Activated T-helper 1 cell treated with anti-CD3 and anti-CD28 coated beads, Interleukin-12 subunit alpha, Interleukin-12 subunit beta, Interleukin-2, Interleukin-4 antibody, amounts not matched to agents 30 ng/mL and 10 ng/mL and 1 ng/mL, durations not matched to agents 14 hours and 24 hours and 36 hours (primary cell): ENCODE measurements at regions not wholly inside any gene's neighbourhood (a gene's known extent, or its start where the extent isn't known, plus 50 kb on each side); places are given as distances from the start of the nearest gene placed in this dataset.

Experiments
- DNase-seq: peaks from one replicate; pipeline ENCODE4 v3.0.0; 2021; ENCODE audit warnings: low spot score
- H3K27ac Mint-ChIP-seq: one replicate; pipeline ENCODE4 v1.8.0; 2021; ENCODE audit warnings: mild to moderate bottlenecking, mixed read lengths
- H3K27me3 Mint-ChIP-seq: one replicate; pipeline ENCODE4 v1.8.0; 2022; ENCODE audit warnings: mild to moderate bottlenecking, moderate library complexity, mixed read lengths; ENCODE audit not compliant: insufficient read depth
- H3K36me3 Mint-ChIP-seq: one replicate; pipeline ENCODE4 v1.8.0; 2021; ENCODE audit warnings: low read depth, mixed read lengths
- H3K4me1 Mint-ChIP-seq: one replicate; pipeline ENCODE4 v1.8.0; 2021; ENCODE audit warnings: low read depth, mixed read lengths
- H3K4me3 Mint-ChIP-seq: one replicate; pipeline ENCODE4 v1.8.0; 2021; ENCODE audit warnings: mild to moderate bottlenecking, moderate library complexity, mixed read lengths
- H3K9me3 Mint-ChIP-seq: one replicate; pipeline ENCODE4 v1.8.0; 2021; ENCODE audit warnings: mixed read lengths
- intact Hi-C: fragments of 100-400 bp; cut with micrococcal nuclease; formaldehyde crosslinking; loops from one replicate; pipeline ENCODE4 v1.15.1; 2024

DNA sequence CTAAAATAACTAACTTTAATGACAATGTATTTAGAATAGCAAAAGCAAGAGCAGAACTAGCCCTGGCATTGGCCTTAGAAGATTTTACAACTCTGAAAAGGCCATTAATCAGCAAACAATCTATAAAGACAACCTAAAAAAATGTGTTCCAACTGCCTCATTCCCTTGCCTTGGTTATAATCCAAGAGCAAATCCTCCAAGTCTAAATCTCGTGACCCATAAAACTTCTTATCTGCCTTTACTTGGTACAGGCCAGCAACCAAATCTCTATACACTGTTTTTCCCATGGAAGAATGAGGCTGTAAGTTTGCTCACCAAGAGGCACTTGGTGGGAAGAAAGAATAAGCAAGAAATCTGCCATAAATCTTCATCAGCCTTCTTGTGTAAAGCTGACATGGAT is 175.3 kb upstream of the MID1 start:
- H3K36me3 Mint-ChIP-seq, result no peaks in the 10 kb centered on the region
- H3K4me3 Mint-ChIP-seq, result no peak overlapping the region
- no peak for DNase-seq
- H3K27ac Mint-ChIP-seq, result no peak overlapping the region
- no peaks in the 10 kb centered on the region for H3K27me3 Mint-ChIP-seq
- intact Hi-C loops, result no loop called here
- H3K9me3 Mint-ChIP-seq, result no peaks in the 10 kb centered on the region
- H3K4me1 Mint-ChIP-seq, result no peaks in the 10 kb centered on the region

DNA sequence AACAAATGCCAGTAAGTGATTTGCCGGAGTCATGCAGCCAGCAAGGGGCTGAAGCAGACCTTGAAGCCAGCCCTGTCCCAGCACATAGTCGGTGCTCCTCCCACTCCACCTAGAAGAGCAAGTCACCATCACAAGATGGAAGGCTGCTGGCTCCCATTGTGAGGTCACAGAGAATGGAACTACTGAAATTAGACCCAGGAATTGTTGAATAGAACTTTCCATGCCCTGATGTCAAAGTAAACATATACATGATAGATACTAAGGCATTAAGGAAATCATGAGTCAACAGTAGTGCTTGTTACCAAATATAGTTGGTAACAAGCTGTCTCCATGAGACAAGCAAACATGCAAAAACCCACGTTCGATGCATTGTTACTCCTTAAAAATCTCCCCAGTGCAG is 177.1 kb upstream of the MID1 start:
- H3K4me1 Mint-ChIP-seq, result no peaks in the 10 kb centered on the region
- no peak overlapping the region for H3K4me3 Mint-ChIP-seq
- H3K9me3 Mint-ChIP-seq, result no peaks in the 10 kb centered on the region
- H3K27me3 Mint-ChIP-seq, result no peaks in the 10 kb centered on the region
- H3K36me3 Mint-ChIP-seq, result no peaks in the 10 kb centered on the region
- intact Hi-C loops, result no loop called here
- no peak for DNase-seq
- H3K27ac Mint-ChIP-seq, result no peak overlapping the region

DNA sequence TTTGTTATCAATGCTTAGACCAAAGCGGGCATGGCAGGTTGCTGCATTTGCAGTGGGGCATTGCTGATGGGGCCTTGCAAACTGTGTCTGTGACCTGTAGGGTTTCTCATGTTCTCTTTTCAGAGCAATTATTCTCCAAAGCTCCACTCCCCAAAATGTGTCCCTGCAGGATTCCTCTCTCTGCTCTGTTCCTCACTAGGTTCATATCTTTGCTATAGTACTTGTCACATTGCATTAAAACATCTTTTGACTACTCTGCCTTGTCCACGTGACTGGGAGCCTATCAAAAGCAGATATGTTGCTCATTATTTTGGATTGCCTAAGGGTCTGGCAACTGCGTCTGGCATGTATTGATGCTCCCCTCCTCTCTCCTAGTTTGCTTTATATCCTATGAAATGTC is 177.7 kb upstream of the MID1 start:
- no peak for DNase-seq
- intact Hi-C loops, result no loop called here
- Mint-ChIP-seq H3K27ac (no peak overlapping the region), H3K4me3 (no peak overlapping the region), H3K36me3 (no peaks in the 10 kb centered on the region), H3K4me1 (no peaks in the 10 kb centered on the region), H3K27me3 (no peaks in the 10 kb centered on the region), H3K9me3 (no peaks in the 10 kb centered on the region)

DNA sequence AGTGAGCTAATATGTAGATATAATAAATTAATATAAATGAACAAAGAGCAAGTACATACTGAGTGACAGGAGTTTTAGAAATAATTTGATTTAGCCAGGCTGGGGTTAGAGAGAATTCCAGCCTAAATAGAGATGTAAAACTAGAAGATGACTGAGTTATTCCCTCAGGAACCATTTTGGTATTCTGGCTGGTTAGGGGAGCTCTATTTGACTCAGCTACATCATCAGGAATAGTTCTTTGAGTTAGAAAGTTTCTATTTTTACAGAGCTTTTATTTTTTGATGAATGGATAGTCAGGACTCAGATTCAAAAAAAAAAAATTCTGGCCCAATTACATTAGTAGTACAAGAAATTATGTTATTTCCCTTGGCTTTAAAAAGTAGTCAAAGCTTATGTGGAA is 180.4 kb upstream of the MID1 start:
- no peak for DNase-seq
- no peak overlapping the region for H3K27ac Mint-ChIP-seq
- intact Hi-C loops, result no loop called here

DNA sequence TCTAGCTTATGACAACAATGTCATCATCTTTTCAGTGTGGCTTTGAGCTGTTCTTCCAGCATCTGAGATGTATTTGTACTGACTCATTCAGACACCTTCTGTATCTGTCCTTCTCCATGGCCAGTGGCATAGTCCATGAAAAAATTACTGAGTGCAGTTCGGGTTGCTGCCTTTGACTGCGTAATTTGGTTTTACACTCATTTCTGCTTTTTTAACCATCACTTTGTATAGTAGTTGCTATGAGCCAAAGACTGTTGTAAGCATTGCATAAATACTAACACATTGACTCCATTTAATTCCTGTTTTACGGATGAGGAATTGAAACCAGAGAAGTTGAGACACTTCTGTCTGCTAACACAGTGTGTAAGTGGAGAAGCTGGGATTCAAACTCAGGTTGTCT is 190.7 kb upstream of the MID1 start:
- intact Hi-C loops, result no loop called here
- Mint-ChIP-seq H3K27me3 (no peaks in the 10 kb centered on the region), H3K4me1 (no peaks in the 10 kb centered on the region), H3K27ac (no peak overlapping the region), H3K4me3 (no peak overlapping the region), H3K36me3 (no peaks in the 10 kb centered on the region), H3K9me3 (peaks cover 3% of the 10 kb centered on the region)
- no peak for DNase-seq

More for the DNA sequence above, 180.4 kb upstream of the MID1 start:
- no peaks in the 10 kb centered on the region for H3K36me3 Mint-ChIP-seq
- no peaks in the 10 kb centered on the region for H3K4me1 Mint-ChIP-seq
- no peaks in the 10 kb centered on the region for H3K27me3 Mint-ChIP-seq
- H3K9me3 Mint-ChIP-seq, result no peaks in the 10 kb centered on the region
- no peak overlapping the region for H3K4me3 Mint-ChIP-seq

DNA sequence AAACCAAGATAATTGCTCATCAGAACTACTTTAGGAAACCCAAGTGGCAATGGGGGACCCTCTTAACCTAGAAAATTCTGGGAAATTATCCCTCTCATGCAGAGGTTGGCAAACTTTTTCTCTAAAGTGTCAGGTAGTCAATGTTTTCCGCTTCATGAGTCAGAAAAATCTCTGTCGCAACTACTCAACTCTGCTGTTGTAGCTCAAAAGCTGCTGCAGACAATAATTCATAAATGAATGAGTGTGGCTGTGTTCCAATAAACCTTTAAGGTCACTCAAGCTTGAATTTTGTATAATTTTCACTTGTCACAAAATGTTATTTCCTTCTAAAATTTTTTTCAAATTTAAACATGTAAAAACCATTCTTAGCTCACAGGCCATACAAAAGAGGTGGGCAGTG is 193.4 kb upstream of the MID1 start:
- H3K4me3 Mint-ChIP-seq, result no peak overlapping the region
- H3K36me3 Mint-ChIP-seq, result no peaks in the 10 kb centered on the region
- H3K4me1 Mint-ChIP-seq, result no peaks in the 10 kb centered on the region
- no peaks in the 10 kb centered on the region for H3K27me3 Mint-ChIP-seq
- H3K27ac Mint-ChIP-seq, result no peak overlapping the region
- DNase-seq, result no peak
- intact Hi-C loops, result no loop called here
- H3K9me3 Mint-ChIP-seq, result peaks cover 3% of the 10 kb centered on the region

DNA sequence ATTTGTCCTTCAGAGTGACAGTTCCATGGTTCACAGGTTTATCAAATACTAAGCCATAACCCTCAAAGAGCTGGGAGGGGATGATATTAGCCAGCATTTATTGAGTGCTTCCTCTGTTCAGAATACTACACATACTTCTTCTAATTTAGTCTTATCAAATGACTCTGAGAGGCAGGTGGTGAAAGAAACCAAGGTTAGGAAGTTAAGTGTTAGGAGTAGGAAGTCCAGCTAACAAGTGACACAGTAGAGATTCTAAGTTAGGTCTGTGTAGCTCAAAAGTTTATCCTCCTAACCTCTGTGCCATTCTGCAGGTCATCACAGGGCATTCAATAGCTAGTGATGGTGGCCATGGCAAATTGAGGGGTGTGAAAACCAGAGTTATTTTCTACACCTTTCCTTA is 198.3 kb upstream of the MID1 start:
- no peaks in the 10 kb centered on the region for H3K27me3 Mint-ChIP-seq
- H3K36me3 Mint-ChIP-seq, result no peaks in the 10 kb centered on the region
- no peak overlapping the region for H3K27ac Mint-ChIP-seq
- no peaks in the 10 kb centered on the region for H3K9me3 Mint-ChIP-seq
- H3K4me1 Mint-ChIP-seq, result no peaks in the 10 kb centered on the region
- intact Hi-C loops, result no loop called here
- no peak for DNase-seq
- no peak overlapping the region for H3K4me3 Mint-ChIP-seq

DNA sequence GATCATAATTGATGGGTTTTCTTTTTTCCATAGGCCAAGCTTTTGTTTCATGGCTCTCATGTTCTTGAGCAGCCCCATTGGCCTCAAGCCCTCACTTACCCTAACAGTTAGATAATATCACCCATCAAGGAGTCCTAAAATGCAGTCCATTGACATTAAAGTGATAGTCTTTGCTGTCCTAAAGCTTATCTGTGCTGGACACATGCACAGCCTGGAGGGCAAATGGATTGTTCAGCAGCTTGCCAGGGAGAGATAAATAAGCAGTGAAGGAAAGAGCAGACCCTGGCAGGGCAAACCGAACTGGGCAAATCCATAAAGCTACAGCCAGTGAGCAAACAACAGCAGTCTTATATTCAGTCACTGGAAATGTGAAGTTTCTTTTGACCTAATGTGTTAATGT is 199.6 kb upstream of the MID1 start:
- Mint-ChIP-seq H3K4me3 (no peak overlapping the region), H3K9me3 (no peaks in the 10 kb centered on the region), H3K4me1 (no peaks in the 10 kb centered on the region), H3K36me3 (no peaks in the 10 kb centered on the region), H3K27ac (no peak overlapping the region), H3K27me3 (no peaks in the 10 kb centered on the region)
- DNase-seq, result no peak
- intact Hi-C loops, result no loop called here

DNA sequence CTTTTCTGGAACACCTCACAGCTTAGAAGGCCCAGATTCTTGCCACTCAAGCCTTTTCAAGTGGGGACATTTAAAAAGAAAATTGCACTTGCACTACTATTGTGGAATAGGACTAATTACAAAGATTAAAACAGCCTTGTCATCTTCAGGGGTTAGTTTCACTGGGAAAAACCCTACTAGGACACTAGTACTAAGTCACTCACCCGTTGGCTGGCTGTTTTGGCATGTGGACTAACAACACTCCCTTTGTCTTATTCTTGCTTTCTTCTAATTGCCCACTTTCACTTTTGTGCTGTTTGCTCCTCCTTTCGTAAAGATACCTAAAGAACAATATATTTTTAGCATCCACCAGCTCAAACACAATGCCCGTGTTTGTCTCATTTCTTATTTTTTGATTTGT is 200.9 kb upstream of the MID1 start:
- Mint-ChIP-seq H3K27ac (no peak overlapping the region), H3K4me1 (no peaks in the 10 kb centered on the region), H3K4me3 (no peak overlapping the region), H3K9me3 (no peaks in the 10 kb centered on the region), H3K36me3 (no peaks in the 10 kb centered on the region), H3K27me3 (no peaks in the 10 kb centered on the region)
- intact Hi-C loops, result no loop called here
- DNase-seq, result no peak

DNA sequence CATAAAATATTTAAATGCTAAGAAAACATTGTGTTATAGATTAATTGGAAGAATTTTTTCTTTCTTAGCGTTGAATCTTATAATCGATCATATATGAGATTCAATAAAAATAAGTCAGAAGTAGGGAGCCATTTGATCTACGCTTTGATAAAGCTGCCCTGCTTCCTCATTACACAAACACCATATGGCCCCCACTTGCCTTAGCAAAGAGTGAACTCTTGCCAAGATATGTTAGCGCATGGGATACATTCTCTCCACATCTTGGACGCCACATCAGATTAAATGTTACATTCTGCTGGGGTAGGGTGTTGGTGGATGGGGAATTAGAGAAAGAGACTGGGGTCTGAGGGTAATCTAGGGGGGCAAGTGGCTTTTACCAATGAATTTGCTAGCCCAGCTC is 207.7 kb upstream of the MID1 start:
- no peaks in the 10 kb centered on the region for H3K36me3 Mint-ChIP-seq
- no peak for DNase-seq
- intact Hi-C loops, result no loop called here
- H3K27me3 Mint-ChIP-seq, result no peaks in the 10 kb centered on the region
- no peaks in the 10 kb centered on the region for H3K9me3 Mint-ChIP-seq
- H3K27ac Mint-ChIP-seq, result no peak overlapping the region
- H3K4me3 Mint-ChIP-seq, result no peak overlapping the region
- H3K4me1 Mint-ChIP-seq, result no peaks in the 10 kb centered on the region

DNA sequence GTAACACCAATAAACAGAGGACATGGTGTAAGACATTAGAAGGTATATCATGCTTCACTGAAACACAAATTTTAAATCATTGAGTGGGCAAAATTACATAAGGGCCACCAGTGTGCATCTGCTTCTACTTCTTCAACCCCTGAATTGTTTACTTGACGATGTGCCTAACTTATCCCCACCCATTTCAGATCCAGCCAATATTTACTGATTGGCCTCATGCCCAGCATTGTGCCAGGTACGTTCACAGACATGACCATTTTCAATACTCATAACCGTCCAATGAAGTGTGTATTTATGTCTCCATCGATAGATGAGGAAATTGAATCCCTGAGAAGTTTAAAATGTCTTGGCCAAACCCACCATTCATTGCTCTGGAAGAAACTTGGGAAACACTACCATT is 208.3 kb upstream of the MID1 start:
- Mint-ChIP-seq H3K4me3 (no peak overlapping the region), H3K27me3 (no peaks in the 10 kb centered on the region)
- intact Hi-C loops, result no loop called here

DNA sequence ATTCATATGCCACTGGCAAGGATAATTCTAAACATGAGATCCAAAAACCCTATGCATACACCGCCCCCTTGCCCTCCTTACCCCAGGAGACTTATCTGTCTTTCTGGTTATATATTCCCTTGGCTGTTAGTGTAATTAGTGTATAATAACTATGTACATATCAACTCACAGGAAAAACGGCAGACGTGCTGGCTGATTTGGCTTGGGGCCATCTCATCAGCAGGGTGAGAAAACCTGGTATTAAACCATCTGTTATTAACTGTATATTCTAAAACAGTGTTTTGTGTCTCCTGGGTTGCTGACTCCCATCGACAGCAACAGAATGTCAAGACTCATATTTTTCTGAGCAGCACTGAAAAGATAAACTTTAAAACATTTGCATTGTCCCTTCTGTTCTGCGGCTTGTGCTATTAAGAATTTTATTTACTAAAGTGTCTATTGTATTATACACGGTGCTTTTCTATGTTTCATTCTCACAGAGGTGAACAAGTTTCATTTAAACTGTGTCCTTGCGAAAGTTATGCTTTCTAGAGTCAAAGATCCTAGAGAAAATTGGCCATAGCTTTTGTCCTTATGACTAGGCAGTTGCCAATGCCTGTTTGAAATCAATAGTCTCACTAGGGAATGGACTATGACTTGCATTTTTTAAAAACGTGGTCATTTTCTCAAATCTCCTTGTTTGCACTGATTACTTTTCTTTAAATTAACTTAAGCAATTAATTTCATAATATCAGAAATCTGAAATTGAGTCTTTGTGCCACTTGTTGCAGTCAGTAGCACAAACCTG is 211.5 kb upstream of the MID1 start:
- Mint-ChIP-seq H3K27me3 (no peaks in the 10 kb centered on the region), H3K36me3 (no peaks in the 10 kb centered on the region), H3K9me3 (no peaks in the 10 kb centered on the region)

More for the DNA sequence above, 208.3 kb upstream of the MID1 start:
- no peak for DNase-seq
- H3K36me3 Mint-ChIP-seq, result no peaks in the 10 kb centered on the region
- H3K9me3 Mint-ChIP-seq, result no peaks in the 10 kb centered on the region
- H3K4me1 Mint-ChIP-seq, result no peaks in the 10 kb centered on the region
- H3K27ac Mint-ChIP-seq, result no peak overlapping the region

DNA sequence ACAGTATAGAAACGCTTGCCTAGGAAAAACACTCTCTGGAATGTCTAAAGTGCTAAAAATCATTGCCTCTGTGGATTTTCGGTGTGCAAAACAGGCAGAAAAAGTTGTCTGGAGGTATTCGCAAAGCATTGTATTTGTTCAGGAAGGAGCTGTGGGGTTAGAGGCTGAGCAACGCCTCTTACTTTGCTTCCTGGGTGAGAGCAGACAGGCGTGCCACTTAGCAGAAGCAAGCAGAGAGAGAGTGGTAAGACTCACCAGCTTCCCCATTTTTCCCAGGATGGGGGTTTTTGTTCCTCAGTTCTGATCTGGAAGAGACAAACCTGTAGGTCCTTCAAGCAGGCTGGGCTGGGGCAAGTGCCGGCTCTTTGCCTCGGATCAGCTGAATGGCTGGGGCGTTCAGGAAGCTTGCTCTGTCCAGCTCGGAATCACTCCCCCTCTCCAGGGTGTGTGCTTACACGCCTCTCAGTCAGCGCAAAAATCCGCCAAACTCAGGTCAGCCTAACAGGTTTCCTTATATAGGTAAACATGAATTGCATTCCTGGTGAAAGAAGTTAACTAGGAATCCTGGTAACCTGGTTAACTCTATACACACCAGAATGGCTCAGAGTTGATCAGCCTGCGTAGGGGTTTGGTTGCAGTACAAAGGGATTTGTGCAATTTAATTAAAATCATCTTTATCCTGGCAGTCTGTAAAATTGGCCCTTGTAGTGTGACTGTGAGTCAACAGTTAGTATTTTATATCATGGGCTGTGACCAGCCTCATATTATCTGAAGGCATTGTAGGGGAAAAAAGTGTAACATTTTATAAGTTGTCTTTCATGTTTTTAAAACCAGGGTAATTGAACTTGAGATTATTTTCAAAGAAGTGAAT is 213.1 kb upstream of the MID1 start:
- H3K27me3 Mint-ChIP-seq, result no peaks in the 10 kb centered on the region
- H3K36me3 Mint-ChIP-seq, result no peaks in the 10 kb centered on the region
- DNase-seq, result no peak
- intact Hi-C loops, result no loop called here
- H3K4me1 Mint-ChIP-seq, result no peaks in the 10 kb centered on the region
- no peaks in the 10 kb centered on the region for H3K9me3 Mint-ChIP-seq
- H3K4me3 Mint-ChIP-seq, result no peak overlapping the region
- H3K27ac Mint-ChIP-seq, result no peak overlapping the region

More for the DNA sequence above, 211.5 kb upstream of the MID1 start:
- H3K4me3 Mint-ChIP-seq, result no peak overlapping the region
- no peaks in the 10 kb centered on the region for H3K4me1 Mint-ChIP-seq
- DNase-seq, result no peak
- H3K27ac Mint-ChIP-seq, result no peak overlapping the region
- intact Hi-C loops, result no loop called here
